ENCODE measurements at regions not wholly inside any gene's neighbourhood (a gene's known extent, or its start where the extent isn't known, plus 50 kb on each side); places are given as distances from the start of the nearest gene placed in this dataset.

GRCh38 chr22:49449811-49450446 is 377.7 kb downstream of the BRD1 start:
- no peak for DNase-seq

- DNase-seq = no peak
These were observed 378.3 kb downstream of the BRD1 start for GRCh38 chr22:49449377-49449776.

- no peak for DNase-seq
These were observed 379.1 kb downstream of the BRD1 start for GRCh38 chr22:49448526-49448925.

- no peak for DNase-seq
These were observed 379.8 kb downstream of the BRD1 start for GRCh38 chr22:49447837-49448236.

- no peak for DNase-seq
These were observed 380.6 kb downstream of the BRD1 start for GRCh38 chr22:49446759-49447710.

- DNase-seq = no peak
These were observed 381.4 kb downstream of the BRD1 start for GRCh38 chr22:49446145-49446758.

- no peak for DNase-seq
These were observed 382.9 kb downstream of the BRD1 start for GRCh38 chr22:49444781-49445180.

GRCh38 chr22:49440931-49441330 is 386.7 kb downstream of the BRD1 start:
- no peak for DNase-seq

- no peak for DNase-seq
These were observed 388.3 kb downstream of the BRD1 start for GRCh38 chr22:49439373-49439772.

- DNase-seq = no peak
These were observed 389.7 kb downstream of the BRD1 start for GRCh38 chr22:49437956-49438355.

GRCh38 chr22:49437356-49437755 is 390.3 kb downstream of the BRD1 start:
- DNase-seq = no peak

GRCh38 chr22:49436056-49436455 is 391.6 kb downstream of the BRD1 start:
- DNase-seq = no peak

- no peak for DNase-seq
These were observed 392.1 kb downstream of the BRD1 start for GRCh38 chr22:49435596-49435995.

GRCh38 chr22:49433717-49434611 is 393.7 kb downstream of the BRD1 start:
- DNase-seq = no peak

- DNase-seq = no peak
These were observed 394.7 kb downstream of the BRD1 start for GRCh38 chr22:49432897-49433443.

- no peak for DNase-seq
These were observed 395.3 kb downstream of the BRD1 start for GRCh38 chr22:49432211-49432896.

- no peak for DNase-seq
These were observed 396.1 kb downstream of the BRD1 start for GRCh38 chr22:49431551-49431950.

GRCh38 chr22:49429066-49429465 is 398.6 kb downstream of the BRD1 start:
- DNase-seq = no peak

GRCh38 chr22:49427941-49428340 is 399.7 kb downstream of the BRD1 start:
- no peak for DNase-seq

GRCh38 chr22:49427341-49427740 is 400.3 kb downstream of the BRD1 start:
- no peak for DNase-seq

GRCh38 chr22:49426618-49427266 is 400.9 kb downstream of the BRD1 start:
- DNase-seq = no peak

All from dermis blood vessel endothelial cell (primary cell).